ENCODE measurements at regions not wholly inside any gene's neighbourhood (a gene's known extent, or its start where the extent isn't known, plus 50 kb on each side); places are given as distances from the start of the nearest gene placed in this dataset.

GRCh38 chr9:1431461-1431860 is 381.3 kb downstream of the DMRT2 start:
- TF ChIP-seq CTCF (IDR thresholded peaks at IDR 0.05) (no peak), POLR2AphosphoS5 (IDR thresholded peaks at IDR 0.05) (no peak), POLR2A (IDR thresholded peaks at IDR 0.05) (no peak)
